Left ventricle myocardium inferior (tissue), 1 donor: ENCODE measurements at regions not wholly inside any gene's neighbourhood (a gene's known extent, or its start where the extent isn't known, plus 50 kb on each side); places are given as distances from the start of the nearest gene placed in this dataset.

Experiments used
- DNase-seq: peaks from one replicate; pipeline ENCODE4 v3.0.0-alpha.2; 2020
- H3K27ac ChIP-seq: fragments of 200-600 bp; replicated peaks from 2 replicates; pipeline ENCODE4 v1.8.0; 2021
- H3K27me3 ChIP-seq: fragments of 200-600 bp; 2 replicates; pipeline ENCODE4 v1.8.0; 2021; ENCODE audit warnings: low read depth
- H3K36me3 ChIP-seq: fragments of 200-600 bp; 2 replicates; pipeline ENCODE4 v1.8.0; 2021
- H3K4me1 ChIP-seq: fragments of 200-600 bp; 2 replicates; pipeline ENCODE4 v1.8.0; 2021
- H3K4me3 ChIP-seq: fragments of 200-600 bp; 2 replicates; pipeline ENCODE4 v1.8.0; 2021; ENCODE audit warnings: mild to moderate bottlenecking, moderate library complexity
- H3K9me3 ChIP-seq: fragments of 200-600 bp; replicated peaks from 2 replicates; pipeline ENCODE4 v1.8.0; 2021
- CTCF ChIP-seq: fragments of 200-600 bp; IDR thresholded peaks from 2 replicates; pipeline ENCODE4 v1.8.0; 2021; ENCODE audit warnings: antibody characterized with exemption, mild to moderate bottlenecking, borderline replicate concordance
- intact Hi-C: fragments of 100-400 bp; cut with micrococcal nuclease; formaldehyde crosslinking; loops from one replicate; pipeline ENCODE4 v1.11.0; 2022
- donor health status: DM: no; HTN: yes; CAD: no; lungs with severe emphysema.

GRCh38 chr2:240374085-240374907, 61.2 kb upstream of the GPC1 start:
- Histone ChIP-seq H3K27me3 (no peaks in the 10 kb centered on the region), H3K4me3 (no peak overlapping the region), H3K27ac (peak overlapping the region; percentile 85), H3K36me3 (no peaks in the 10 kb centered on the region), H3K4me1 (peaks cover 50% of the 10 kb centered on the region), H3K9me3 (no peaks in the 10 kb centered on the region)
- no peak for TF ChIP-seq CTCF
- intact Hi-C loops, result no loop called here
- peak; percentile 64 for DNase-seq

GRCh38 chr2:240375024-240375645, 60.3 kb upstream of the GPC1 start:
- TF ChIP-seq CTCF, result no peak

DNA sequence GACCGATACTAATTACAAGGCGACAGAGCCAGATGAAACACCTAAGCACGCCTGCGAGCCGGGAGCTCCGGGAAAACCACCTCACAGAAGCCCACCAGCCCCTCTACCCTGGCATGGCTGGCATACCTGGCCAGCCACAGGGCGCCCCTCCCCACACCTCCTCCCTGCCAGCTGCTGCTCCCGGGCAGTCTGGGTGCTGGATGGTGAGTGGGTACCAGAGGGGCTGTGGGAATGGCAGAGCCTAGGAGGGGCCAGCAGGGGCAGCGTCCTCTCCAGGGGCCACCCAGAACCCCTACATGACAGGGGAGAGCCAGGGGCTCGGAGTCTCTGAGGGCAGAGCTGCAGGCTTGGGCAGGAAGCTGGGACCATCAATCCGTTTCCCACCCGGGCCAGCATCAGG, 58.7 kb upstream of the GPC1 start:
- no peak for DNase-seq
- Histone ChIP-seq H3K36me3 (no peaks in the 10 kb centered on the region), H3K27me3 (no peaks in the 10 kb centered on the region), H3K4me1 (peaks cover 25% of the 10 kb centered on the region), H3K9me3 (peaks cover 9% of the 10 kb centered on the region), H3K27ac (no peak overlapping the region), H3K4me3 (no peak overlapping the region)
- TF ChIP-seq CTCF, result no peak
- intact Hi-C loops, result no loop called here

More at GRCh38 chr2:240375024-240375645, 60.3 kb upstream of the GPC1 start:
- intact Hi-C loops, result no loop called here
- DNase-seq, result no peak
- Histone ChIP-seq H3K4me3 (no peak overlapping the region), H3K27ac (peak overlapping the region; percentile 85), H3K27me3 (no peaks in the 10 kb centered on the region), H3K4me1 (peaks cover 41% of the 10 kb centered on the region), H3K9me3 (peaks cover 3% of the 10 kb centered on the region), H3K36me3 (no peaks in the 10 kb centered on the region)

DNA sequence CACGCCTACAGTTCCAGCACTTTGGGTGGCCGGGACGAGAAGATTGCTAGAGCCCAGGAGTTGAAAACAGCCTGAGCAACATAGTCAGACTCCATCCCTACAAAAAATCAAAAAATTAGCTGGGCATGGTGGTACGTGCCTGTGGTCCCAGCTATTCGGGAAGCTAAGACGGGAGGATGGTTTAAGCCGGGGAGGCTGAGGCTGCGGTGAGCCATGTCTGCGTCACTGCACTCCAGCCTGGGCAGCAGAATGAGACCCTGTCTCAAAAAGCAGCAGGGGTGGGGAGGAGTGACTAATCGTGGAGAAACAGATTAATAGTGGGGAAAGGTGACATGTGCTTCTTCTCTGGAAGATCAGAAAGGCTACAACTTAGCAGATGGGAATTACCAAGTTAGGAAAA, 58.1 kb upstream of the GPC1 start:
- Histone ChIP-seq H3K36me3 (no peaks in the 10 kb centered on the region), H3K9me3 (peaks cover 9% of the 10 kb centered on the region), H3K4me3 (no peak overlapping the region), H3K27ac (no peak overlapping the region), H3K4me1 (peaks cover 20% of the 10 kb centered on the region), H3K27me3 (no peaks in the 10 kb centered on the region)
- TF ChIP-seq CTCF, result no peak
- intact Hi-C loops, result no loop called here
- DNase-seq, result no peak

DNA sequence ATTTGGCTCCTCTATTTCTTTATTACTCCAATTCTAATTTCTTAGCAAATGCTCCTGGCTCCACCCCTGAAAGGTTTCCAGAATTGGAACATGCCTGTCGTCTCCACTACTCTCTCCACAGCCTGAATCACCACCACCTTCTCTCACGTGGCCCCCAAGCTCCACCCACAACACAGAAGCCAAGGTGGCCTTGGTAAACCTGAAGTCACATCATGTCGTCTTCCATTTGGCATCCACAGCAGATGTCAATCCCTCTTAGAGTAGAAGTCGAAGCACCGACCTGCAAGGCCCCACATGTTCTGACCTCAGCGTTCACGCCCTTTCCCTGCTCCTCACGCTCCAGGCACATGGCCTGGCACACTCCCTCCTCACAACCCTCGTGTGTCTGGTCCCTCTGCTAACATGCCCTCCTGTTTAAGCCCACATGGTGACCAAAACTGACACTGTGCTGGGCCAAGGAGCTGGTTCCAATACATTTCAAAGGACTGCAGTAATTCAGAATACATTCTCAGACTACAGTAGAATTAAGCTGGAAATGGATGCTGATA, 56.3 kb upstream of the GPC1 start:
- Histone ChIP-seq H3K4me3 (no peak overlapping the region), H3K27me3 (peaks cover 7% of the 10 kb centered on the region), H3K27ac (no peak overlapping the region), H3K9me3 (peaks cover 9% of the 10 kb centered on the region), H3K4me1 (peaks cover 9% of the 10 kb centered on the region), H3K36me3 (no peaks in the 10 kb centered on the region)
- DNase-seq, result no peak
- no peak for TF ChIP-seq CTCF
- intact Hi-C loops, result no loop called here
